ENCODE measurements at regions not wholly inside any gene's neighbourhood (a gene's known extent, or its start where the extent isn't known, plus 50 kb on each side); places are given as distances from the start of the nearest gene placed in this dataset.

GRCh38 chr13:73996569-73996968 is 137.6 kb downstream of the KLF12 start:
- H3K4me1 ChIP-seq (ENCODE audit: insufficient read depth, low read length, poor library complexity, severe bottlenecking) = peaks cover 78% of the 10 kb centered on the region
- H3K9me3 ChIP-seq (ENCODE audit: low read length) = no peaks in the 10 kb centered on the region
- no peak overlapping the region for H3K4me3 ChIP-seq (ENCODE audit: low read depth, low read length, poor library complexity, severe bottlenecking)
- peaks cover 12% of the 10 kb centered on the region; the same call in 1 of the 2 replicates for H3K36me3 ChIP-seq (ENCODE audit: insufficient read depth, low read length)
- CTCF ChIA-PET (ENCODE audit: unreplicated experiment) = no interaction called here
- no peaks in the 10 kb centered on the region for H4K20me1 ChIP-seq (ENCODE audit: insufficient read depth, low read length)
- intact Hi-C loops (cut with micrococcal nuclease; ENCODE audit: unreplicated experiment) = loop anchor here (10.0 kb wide), 1 partner anchor 288 kb away; no protein-coding TSS in a partner anchor
- POLR2A ChIA-PET = interaction anchor here (1.3 to 12.5 kb wide), 2 partner anchors 24 to 30 kb away, joined by 5 to 306 read pairs; no protein-coding TSS in a partner anchor
- no TSS peak for BruUV-seq (replicated peaks)
- H2AFZ ChIP-seq (ENCODE audit: low read length) = no peak overlapping the region
- peaks cover 43% of the 10 kb centered on the region; the same call in 1 of the 2 replicates for H3K79me2 ChIP-seq (ENCODE audit: insufficient read depth, low read depth, low read length)
- TF ChIP-seq CTCF (conservative IDR thresholded peaks at IDR 0.05; ENCODE audit: low read length) (no peak), EZH2phosphoT487 (IDR thresholded peaks at IDR 0.05; ENCODE audit: borderline replicate concordance, low read depth, low read length) (no peak)
- DNase-seq (ENCODE audit: low spot score) = no peak
- no peak overlapping the region for H3K4me2 ChIP-seq (ENCODE audit: low read length)
- H3K27ac ChIP-seq (ENCODE audit: low read depth, low read length, poor library complexity, severe bottlenecking) = no peak overlapping the region
- no peaks in the 10 kb centered on the region for H3K9me2 ChIP-seq (ENCODE audit: insufficient read depth, low read length)

GRCh38 chr13:73995736-73996135 is 138.5 kb downstream of the KLF12 start:
- ChIA-PET CTCF (ENCODE audit: unreplicated experiment) (no interaction called here), POLR2A (interaction anchor here (0.7 to 12.5 kb wide), 4 partner anchors 23 to 91 kb away, joined by 3 to 306 read pairs (median 4); no protein-coding TSS in a partner anchor)
- TF ChIP-seq CTCF (conservative IDR thresholded peaks at IDR 0.05; ENCODE audit: low read length) (no peak), EZH2phosphoT487 (IDR thresholded peaks at IDR 0.05; ENCODE audit: borderline replicate concordance, low read depth, low read length) (no peak)
- DNase-seq (ENCODE audit: low spot score) = no peak
- no peak overlapping the region for H3K27ac ChIP-seq (ENCODE audit: low read depth, low read length, poor library complexity, severe bottlenecking)
- H3K4me1 ChIP-seq (ENCODE audit: insufficient read depth, low read length, poor library complexity, severe bottlenecking) = peaks cover 86% of the 10 kb centered on the region
- H3K36me3 ChIP-seq (ENCODE audit: insufficient read depth, low read length) = peaks cover 12% of the 10 kb centered on the region; the same call in 1 of the 2 replicates
- no peaks in the 10 kb centered on the region for H3K9me3 ChIP-seq (ENCODE audit: low read length)
- no peak overlapping the region for H3K4me2 ChIP-seq (ENCODE audit: low read length)
- peaks cover 43% of the 10 kb centered on the region; the same call in 1 of the 2 replicates for H3K79me2 ChIP-seq (ENCODE audit: insufficient read depth, low read depth, low read length)
- H2AFZ ChIP-seq (ENCODE audit: low read length) = no peak overlapping the region
- BruUV-seq (replicated peaks) = no TSS peak
- H4K20me1 ChIP-seq (ENCODE audit: insufficient read depth, low read length) = no peaks in the 10 kb centered on the region
- intact Hi-C loops (cut with micrococcal nuclease; ENCODE audit: unreplicated experiment) = loop anchor here (10.0 kb wide), 1 partner anchor 289 kb away; no protein-coding TSS in a partner anchor
- no peaks in the 10 kb centered on the region for H3K9me2 ChIP-seq (ENCODE audit: insufficient read depth, low read length)
- H3K4me3 ChIP-seq (ENCODE audit: low read depth, low read length, poor library complexity, severe bottlenecking) = no peak overlapping the region

GRCh38 chr13:73993661-73994060 is 140.5 kb downstream of the KLF12 start:
- CTCF ChIA-PET (ENCODE audit: unreplicated experiment) = no interaction called here
- POLR2A ChIA-PET = interaction anchor here (0.8 to 12.5 kb wide), 8 partner anchors 8 to 139 kb away, joined by 3 to 306 read pairs (median 10); no protein-coding TSS in a partner anchor
- H3K4me1 ChIP-seq (ENCODE audit: insufficient read depth, low read length, poor library complexity, severe bottlenecking) = peaks cover 91% of the 10 kb centered on the region

More at GRCh38 chr13:73993661-73994060, 140.5 kb downstream of the KLF12 start:
- H3K79me2 ChIP-seq (ENCODE audit: insufficient read depth, low read depth, low read length) = peaks cover 63% of the 10 kb centered on the region
- peaks cover 7% of the 10 kb centered on the region; the same call in 1 of the 2 replicates for H3K9me3 ChIP-seq (ENCODE audit: low read length)
- TF ChIP-seq CTCF (conservative IDR thresholded peaks at IDR 0.05; ENCODE audit: low read length) (no peak), EZH2phosphoT487 (IDR thresholded peaks at IDR 0.05; ENCODE audit: borderline replicate concordance, low read depth, low read length) (no peak)
- peak overlapping the region; percentile 99 for H3K27ac ChIP-seq (ENCODE audit: low read depth, low read length, poor library complexity, severe bottlenecking)
- H3K9me2 ChIP-seq (ENCODE audit: insufficient read depth, low read length) = no peaks in the 10 kb centered on the region
- no peak overlapping the region; the same call in 1 of the 2 replicates for H2AFZ ChIP-seq (ENCODE audit: low read length)
- DNase-seq (ENCODE audit: low spot score) = no peak
- H3K4me2 ChIP-seq (ENCODE audit: low read length) = peak overlapping the region; percentile 94
- intact Hi-C loops (cut with micrococcal nuclease; ENCODE audit: unreplicated experiment) = loop anchor here (5.0 to 10.0 kb wide), 2 partner anchors 69 to 291 kb away; no protein-coding TSS in a partner anchor
- no peaks in the 10 kb centered on the region for H4K20me1 ChIP-seq (ENCODE audit: insufficient read depth, low read length)
- no peak overlapping the region for H3K4me3 ChIP-seq (ENCODE audit: low read depth, low read length, poor library complexity, severe bottlenecking)
- no TSS peak for BruUV-seq (replicated peaks)
- peaks cover 14% of the 10 kb centered on the region; the same call in 1 of the 2 replicates for H3K36me3 ChIP-seq (ENCODE audit: insufficient read depth, low read length)
